Eye (tissue), 1 donor: ENCODE measurements at regions not wholly inside any gene's neighbourhood (a gene's known extent, or its start where the extent isn't known, plus 50 kb on each side); places are given as distances from the start of the nearest gene placed in this dataset.

Experiments used
- DNase-seq: peaks from one replicate; pipeline ENCODE4 v3.0.0-alpha.2; 2015

DNA sequence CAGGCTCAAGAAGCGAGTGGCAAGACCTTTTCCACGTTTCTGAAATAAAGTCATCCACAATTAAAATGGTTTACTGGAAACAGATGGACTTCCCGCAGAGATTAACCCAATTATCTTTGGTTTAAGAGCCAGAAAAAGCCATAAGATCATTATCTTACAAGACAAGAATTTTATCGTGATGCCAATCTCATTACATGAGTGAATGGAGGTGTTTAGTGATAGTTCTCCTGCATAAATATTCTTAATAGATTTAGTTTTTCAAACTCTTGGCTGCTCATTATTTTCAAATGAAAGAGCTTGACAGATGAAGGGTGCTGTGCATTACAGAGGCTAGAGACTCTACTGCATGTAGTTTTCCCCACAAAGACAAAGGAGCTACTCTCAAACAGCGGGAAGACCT lies 1028.4 kb upstream of the PIK3C3 start:
- DNase-seq, result peak; percentile 88

DNA sequence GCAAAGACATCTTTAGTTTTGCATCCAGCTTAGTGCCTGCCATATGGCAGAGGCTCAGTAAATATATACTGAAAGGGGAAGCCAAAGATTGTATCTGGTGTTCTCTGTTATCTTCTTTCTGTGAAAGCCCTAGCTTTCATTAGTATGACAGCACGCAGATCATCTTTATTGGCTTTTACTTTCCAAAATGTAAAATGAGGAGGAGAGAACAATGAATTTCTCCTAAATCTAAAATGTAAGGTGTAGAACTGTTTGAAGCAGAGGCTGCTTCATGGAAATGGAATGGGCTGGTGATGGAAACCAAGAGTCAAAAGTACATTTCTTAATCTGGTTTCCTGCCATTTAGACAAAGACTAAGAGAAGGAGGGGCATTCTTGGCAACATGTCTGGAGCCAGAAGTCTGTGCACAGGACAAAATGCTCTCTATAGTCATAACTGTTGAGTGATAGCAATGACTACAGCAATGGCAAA lies 1029.9 kb upstream of the PIK3C3 start:
- no peak for DNase-seq

DNA sequence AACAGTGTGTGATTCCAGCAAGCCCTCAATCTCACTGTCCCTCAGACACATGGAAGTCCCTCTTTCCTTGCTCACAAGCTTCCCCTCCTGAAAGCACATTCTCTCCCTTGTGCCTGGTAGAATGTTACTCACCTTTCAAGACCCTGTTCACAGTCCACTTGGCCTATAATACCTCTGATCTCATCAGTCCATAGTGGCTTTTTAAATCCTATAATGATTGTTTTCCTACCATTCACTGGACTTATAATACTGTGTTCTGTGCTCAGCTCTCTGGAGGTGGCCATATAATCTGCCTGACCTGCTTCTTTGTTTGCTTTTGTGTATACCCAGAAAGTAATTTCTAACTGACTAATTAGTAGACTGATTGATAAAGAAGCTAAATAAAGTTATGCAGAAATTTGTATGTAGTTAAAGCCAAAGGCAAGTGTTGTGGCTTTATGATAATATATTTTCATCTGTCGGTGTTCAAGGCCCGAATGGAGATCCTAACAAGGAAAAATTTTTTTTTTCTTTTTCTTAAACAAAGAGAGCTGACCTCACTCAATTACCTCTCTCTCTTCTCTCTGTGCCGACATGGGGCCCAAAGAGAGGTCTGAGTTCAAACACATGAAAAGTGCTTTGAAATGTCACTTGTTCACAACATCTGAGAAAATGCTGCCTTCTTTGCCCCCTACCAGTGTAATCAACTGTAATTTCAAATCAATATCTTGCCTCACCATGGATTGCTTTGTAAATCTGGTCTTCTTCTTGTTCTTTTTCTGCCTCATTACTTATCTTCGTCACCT lies 1033.0 kb upstream of the PIK3C3 start:
- peak; percentile 78 for DNase-seq

GRCh38 chr18:40917056-40917455 lies 1038.0 kb upstream of the PIK3C3 start:
- DNase-seq, result no peak

- DNase-seq, result no peak
These were observed 1039.3 kb upstream of the PIK3C3 start for GRCh38 chr18:40915724-40916123.

DNA sequence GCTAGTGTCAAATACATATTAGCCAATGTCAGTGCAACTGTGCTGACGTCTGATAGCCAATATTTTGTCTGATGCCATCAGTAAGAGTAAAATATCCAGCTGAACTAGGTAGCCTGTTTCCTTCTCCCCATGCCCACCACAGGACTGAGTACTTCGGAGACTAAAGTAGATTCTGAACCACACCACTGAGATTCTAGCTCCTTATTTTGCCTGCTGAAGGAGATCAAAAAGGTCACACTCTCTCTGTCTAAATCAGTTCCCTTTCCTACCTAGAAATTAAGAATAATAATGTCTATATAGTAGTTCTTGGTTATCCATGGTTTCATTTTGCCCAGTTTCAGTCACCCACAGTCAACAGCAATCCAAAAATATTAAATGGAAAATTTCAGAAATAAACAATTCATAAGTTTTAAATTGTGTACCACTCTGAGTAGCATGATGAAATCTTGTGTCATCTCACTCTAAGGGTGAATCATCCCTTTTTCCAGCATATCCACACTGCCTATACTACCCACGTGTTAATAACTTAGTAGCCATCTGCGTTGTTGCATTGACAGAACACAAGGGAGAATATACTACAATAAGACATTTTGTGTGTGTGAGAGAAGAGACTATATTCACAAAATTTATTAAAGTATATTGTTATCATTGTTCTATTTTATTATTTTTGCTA lies 1043.3 kb upstream of the PIK3C3 start:
- no peak for DNase-seq

DNA sequence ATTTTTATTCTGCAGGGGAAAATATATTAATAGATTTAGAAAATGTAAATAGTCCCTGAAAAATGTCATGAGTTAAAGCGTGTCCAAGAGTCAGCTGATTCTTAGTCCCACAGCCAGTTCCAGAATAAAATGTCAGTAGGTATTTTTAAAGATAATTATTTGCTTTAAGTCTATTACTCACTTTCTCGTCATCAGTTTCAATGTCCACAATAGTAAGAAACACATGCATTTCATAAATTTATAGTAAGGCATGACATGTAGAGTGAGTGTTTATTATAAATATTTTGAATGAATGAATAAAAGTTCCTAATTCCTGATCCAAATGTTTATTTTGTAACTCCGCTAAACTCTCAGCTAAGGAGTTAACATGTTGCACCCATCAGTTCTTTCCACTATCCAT lies 1044.0 kb upstream of the PIK3C3 start:
- DNase-seq, result no peak

GRCh38 chr18:40907842-40908241 lies 1047.2 kb upstream of the PIK3C3 start:
- peak; percentile 61 for DNase-seq

DNA sequence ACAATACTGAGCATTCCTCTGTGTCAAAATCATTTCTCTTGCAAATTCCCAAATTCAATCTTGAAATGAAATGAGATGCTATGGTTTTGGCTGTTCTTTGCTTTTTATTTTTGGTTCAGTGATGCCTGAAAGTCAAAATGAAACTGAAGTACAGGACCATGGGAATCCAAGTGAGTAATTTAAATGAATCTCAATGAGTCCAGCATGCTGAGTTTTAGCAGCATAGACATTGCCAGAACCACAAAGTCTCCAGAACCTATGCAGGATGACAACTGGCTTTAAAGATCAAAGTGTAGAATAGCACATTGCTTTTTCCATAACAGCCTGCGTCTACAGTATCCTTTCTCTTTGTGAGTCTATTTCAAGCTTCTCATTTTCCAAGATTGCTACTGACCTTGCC lies 1050.7 kb upstream of the PIK3C3 start:
- peak; percentile 29 for DNase-seq

DNA sequence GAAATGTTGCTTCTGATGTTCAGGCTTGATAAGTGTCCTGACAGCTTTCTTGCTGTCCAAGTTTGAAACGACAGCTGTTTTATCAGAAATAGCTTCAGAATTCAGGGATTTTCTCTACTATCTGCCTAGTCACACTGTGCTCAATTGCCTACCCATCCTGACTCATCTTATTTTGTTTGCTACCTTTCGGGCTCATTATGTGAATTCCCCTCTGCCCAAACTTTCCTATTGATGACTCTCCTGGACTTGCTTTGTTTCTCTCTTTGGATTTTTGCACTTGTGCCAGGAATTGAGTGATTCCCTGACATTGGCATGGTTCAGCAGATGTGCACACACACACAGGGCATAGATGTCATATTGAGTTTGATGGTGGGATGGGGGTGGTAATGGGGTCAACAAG lies 1052.6 kb upstream of the PIK3C3 start:
- DNase-seq, result no peak

- no peak for DNase-seq
These were observed 1057.2 kb upstream of the PIK3C3 start for GRCh38 chr18:40897884-40898283.

DNA sequence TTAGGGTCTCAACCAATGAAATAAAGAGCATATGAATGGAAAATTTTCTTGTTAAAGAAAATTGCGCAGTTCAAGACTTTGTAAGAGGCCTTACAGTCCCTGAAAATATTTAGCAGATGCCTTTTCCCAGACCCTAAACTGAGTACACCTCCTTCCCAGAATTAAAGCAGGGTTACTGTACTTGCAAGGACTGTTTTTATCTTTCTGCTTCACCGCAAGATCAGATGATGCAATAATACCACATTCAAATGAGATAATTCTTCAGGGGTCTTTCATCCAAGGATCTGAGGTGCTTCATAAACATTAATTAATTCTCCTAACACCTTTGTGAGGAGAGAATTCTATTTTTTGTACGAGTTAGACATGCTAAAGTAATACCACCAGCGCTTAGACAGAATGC lies 1071.8 kb upstream of the PIK3C3 start:
- no peak for DNase-seq

GRCh38 chr18:40882468-40882867 lies 1072.6 kb upstream of the PIK3C3 start:
- no peak for DNase-seq

DNA sequence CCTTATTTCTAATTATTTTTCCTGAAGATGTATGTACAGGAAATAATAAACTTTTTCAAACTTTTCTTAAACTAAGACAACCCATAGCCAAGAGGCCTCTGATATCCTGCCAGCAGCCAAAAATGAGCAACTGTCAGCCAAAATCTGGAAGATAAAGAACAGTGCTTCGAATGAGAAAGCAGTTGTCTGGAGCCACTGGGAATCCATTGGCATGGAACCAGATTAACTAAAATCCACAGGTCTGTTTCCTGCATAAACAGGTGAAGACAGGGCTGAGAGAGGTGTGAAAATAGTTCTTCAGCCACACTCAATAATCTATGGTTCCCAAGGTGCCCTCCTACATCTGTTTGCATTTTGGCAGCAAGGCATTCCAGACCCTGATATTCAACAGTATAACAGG lies 1076.7 kb upstream of the PIK3C3 start:
- no peak for DNase-seq

- DNase-seq, result no peak
These were observed 1077.9 kb upstream of the PIK3C3 start for GRCh38 chr18:40877096-40877495.

DNA sequence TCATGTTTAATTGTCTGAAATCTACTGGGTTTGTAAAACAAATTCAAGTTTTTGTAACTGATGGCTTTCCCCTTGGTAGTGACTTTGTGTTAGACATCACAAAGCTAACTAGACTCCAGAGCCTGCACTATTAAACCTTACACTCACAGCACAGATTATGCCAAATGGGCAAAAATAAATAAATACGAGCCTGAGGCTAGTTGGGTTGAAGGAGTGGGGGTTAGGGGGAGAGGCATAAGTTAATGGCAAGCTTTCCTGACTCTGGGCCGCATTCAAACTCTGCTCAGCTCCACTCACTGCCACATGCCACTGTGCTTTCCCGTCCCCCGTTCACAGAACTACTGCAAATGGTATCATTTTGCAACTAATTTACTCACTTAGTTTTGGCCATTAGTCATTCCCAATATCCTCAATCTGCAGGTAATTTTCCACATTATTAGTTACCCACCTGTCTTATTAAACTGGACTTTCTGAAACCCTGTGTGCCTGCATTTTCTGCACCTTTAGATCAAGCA lies 1079.9 kb upstream of the PIK3C3 start:
- DNase-seq, result no peak

DNA sequence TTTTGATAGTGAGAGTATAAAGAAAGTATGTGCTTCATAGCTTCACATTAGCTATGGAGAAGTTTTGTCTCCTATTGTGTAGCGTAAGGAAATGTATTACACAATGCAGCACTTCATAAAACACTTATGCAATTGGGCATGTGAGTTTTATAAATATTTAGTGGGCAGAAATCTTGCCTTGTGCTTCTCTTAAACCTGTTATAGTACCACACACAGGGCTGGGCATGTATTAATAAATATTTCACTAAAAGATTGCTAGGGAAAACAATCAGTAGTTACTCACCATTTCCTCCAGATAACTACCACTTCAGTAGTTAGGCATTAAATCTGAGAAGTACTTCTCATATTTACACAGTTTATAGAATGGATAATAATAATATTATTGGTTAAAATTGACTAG lies 1080.8 kb upstream of the PIK3C3 start:
- no peak for DNase-seq

DNA sequence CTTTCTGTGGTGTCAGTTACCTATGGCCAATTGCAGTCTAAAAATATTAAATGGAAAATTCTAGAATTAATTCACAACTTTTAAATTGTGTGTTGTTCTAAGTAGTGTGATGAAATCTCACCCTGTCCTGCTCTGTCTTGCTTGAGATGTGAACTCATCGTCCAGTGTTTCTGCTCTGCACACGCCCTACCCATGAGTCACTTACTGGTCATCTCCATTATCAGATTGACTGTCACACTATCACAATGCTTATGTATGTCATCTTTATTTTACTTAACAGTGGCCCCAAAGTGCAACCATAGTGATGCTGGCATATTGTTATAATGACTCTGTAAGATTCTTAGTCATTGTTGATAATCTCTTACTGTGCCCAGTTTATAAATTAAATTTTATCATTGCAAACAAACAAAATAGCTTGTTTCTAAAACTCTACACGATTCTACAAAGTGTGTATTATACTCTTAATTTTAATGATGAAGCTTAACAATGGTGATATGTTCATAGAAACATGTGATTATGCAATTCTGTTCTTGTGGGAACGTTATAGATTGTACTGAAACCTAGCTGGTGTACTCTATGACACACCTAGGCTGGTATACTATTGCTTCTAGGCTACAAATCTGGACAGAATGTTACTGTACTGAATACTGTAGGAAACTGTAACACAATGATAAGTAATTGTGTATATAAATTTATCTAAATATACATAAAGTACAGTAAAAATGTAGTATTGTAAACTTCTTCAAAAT lies 1086.8 kb upstream of the PIK3C3 start:
- DNase-seq, result no peak

DNA sequence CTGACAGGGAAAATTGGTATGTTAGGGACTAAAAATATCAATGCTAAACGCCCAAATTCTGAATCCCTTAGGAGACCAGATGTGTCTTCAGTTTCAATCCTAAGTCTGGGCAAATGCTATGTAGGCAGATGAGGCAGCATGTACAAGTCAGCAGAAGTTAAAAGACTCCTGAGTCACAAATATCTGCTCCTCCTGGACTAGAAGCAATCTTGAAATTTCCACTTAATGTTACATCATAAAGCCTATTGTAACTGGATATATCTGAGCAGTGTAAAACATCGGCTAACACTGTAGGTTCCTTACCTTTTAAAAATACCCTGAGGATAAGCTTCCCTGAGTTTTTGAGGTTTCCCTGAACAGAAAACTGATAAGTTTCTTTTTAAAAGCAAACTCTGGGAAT lies 1087.6 kb upstream of the PIK3C3 start:
- DNase-seq, result no peak

- no peak for DNase-seq
These were observed 1088.1 kb upstream of the PIK3C3 start for GRCh38 chr18:40866968-40867367.

GRCh38 chr18:40866013-40866645 lies 1088.9 kb upstream of the PIK3C3 start:
- DNase-seq, result no peak

DNA sequence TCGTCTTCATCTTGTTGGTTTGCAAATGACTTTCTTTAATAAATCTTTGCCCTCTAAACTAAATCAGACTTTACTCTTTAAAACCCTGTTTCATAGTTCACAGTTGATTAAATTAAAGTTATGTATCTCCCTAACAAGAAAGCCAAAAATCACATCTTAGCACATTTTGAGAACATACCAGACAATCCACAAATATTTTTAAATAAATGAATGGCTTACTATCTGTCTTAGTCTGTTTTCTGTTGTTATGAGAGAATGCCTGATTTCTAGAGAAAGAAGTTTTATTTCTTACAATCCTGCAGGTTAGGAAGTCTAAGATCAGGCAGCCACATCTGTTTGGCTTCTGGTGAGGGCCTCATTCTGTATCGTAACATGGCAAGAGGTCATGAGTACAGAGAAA lies 1090.2 kb upstream of the PIK3C3 start:
- no peak for DNase-seq

- DNase-seq, result no peak
These were observed 1091.2 kb upstream of the PIK3C3 start for GRCh38 chr18:40863801-40864200.
